Colonic mucosa (tissue), 4 donors: ENCODE measurements at regions not wholly inside any gene's neighbourhood (a gene's known extent, or its start where the extent isn't known, plus 50 kb on each side); places are given as distances from the start of the nearest gene placed in this dataset.

Experiments
- DNase-seq: peaks from one replicate; pipeline ENCODE4 v3.0.0-alpha.2; 2020
- H3K27ac ChIP-seq: fragments of 200-600 bp; one replicate; pipeline ENCODE4 v1.8.0; 2021
- H3K27me3 ChIP-seq: fragments of 200-600 bp; one replicate; pipeline ENCODE4 v1.8.0; 2021
- H3K36me3 ChIP-seq: fragments of 200-600 bp; one replicate; pipeline ENCODE4 v1.8.0; 2021
- H3K4me1 ChIP-seq: fragments of 200-600 bp; one replicate; pipeline ENCODE4 v1.8.0; 2021; ENCODE audit warnings: mild to moderate bottlenecking
- H3K4me3 ChIP-seq: fragments of 200-600 bp; one replicate; pipeline ENCODE4 v1.8.0; 2021
- H3K9ac ChIP-seq, 2 donors: one replicate each; pipeline ENCODE4 v1.7.0; 2013; ENCODE audit warnings: control low read depth in 2 of 2, low read depth in 2 of 2, low read length in 2 of 2
- H3K9me3 ChIP-seq: fragments of 200-600 bp; one replicate; pipeline ENCODE4 v1.8.0; 2021
- intact Hi-C: fragments of 100-400 bp; cut with DNase I; formaldehyde crosslinking; loops from one replicate; pipeline ENCODE4 v1.14.1; 2022
- TF ChIP-seq, protein P1 (sequence below): fragments of 200-600 bp; IDR thresholded peaks from one replicate; pipeline ENCODE4 v1.8.0; 2022; ENCODE audit warnings: antibody characterized with exemption, mild to moderate bottlenecking
- donor health status: healthy.
- donor health status: DM: no; HTN: no; CAD: no.
- donor health status: DM: no; HTN: no; CAD: no.

DNA sequence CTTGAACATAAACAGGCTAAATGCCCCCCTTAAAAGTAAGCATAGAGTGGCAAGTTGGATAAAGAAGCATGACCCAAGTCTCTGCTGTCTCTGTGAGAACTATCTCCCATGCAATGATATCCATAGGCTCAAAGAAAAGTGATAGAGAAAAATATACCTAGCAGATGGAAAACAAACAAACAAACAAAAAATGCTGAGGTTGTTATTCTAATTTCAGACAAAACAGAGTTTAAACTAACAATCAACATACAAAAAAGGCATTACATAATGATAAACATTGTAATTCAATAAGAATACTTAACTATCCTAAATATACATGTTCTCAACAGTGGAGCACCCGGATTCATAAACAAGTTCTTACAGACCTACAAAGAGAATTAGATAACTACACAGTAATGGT lies 626.2 kb upstream of the CNTNAP2 start:
- intact Hi-C loops, result no loop called here
- Histone ChIP-seq H3K9me3 (no peaks in the 10 kb centered on the region), H3K4me1 (no peaks in the 10 kb centered on the region), H3K27me3 (no peaks in the 10 kb centered on the region), H3K36me3 (no peaks in the 10 kb centered on the region), H3K9ac (no peak overlapping the region), H3K27ac (no peak overlapping the region), H3K4me3 (no peak overlapping the region)
- TF ChIP-seq, protein P1, sequence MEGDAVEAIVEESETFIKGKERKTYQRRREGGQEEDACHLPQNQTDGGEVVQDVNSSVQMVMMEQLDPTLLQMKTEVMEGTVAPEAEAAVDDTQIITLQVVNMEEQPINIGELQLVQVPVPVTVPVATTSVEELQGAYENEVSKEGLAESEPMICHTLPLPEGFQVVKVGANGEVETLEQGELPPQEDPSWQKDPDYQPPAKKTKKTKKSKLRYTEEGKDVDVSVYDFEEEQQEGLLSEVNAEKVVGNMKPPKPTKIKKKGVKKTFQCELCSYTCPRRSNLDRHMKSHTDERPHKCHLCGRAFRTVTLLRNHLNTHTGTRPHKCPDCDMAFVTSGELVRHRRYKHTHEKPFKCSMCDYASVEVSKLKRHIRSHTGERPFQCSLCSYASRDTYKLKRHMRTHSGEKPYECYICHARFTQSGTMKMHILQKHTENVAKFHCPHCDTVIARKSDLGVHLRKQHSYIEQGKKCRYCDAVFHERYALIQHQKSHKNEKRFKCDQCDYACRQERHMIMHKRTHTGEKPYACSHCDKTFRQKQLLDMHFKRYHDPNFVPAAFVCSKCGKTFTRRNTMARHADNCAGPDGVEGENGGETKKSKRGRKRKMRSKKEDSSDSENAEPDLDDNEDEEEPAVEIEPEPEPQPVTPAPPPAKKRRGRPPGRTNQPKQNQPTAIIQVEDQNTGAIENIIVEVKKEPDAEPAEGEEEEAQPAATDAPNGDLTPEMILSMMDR, result no peak
- DNase-seq, result no peak

DNA sequence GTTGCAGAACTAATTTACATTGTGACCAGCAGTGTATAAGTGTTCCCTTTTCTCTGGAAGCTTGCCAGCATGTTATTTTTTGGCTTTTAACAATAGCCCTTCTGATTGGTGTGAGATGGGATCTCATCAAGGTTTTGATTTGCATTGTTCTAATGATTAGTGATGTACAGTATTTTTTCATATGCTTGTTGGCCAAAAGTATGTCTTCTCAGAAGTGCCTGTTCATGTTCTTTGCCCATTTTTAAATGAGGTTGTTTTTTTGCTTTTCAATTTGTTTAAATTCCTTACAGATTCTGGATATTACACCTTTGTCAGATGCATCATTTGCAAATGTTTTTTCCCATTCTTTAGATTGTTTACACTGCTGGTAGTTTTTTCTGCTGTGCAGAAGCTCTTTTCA lies 627.0 kb upstream of the CNTNAP2 start:
- Histone ChIP-seq H3K4me3 (no peak overlapping the region), H3K27me3 (no peaks in the 10 kb centered on the region), H3K36me3 (no peaks in the 10 kb centered on the region), H3K9ac (no peak overlapping the region), H3K4me1 (no peaks in the 10 kb centered on the region), H3K9me3 (no peaks in the 10 kb centered on the region), H3K27ac (no peak overlapping the region)
- TF ChIP-seq, protein P1, result no peak
- intact Hi-C loops, result no loop called here
- no peak for DNase-seq

DNA sequence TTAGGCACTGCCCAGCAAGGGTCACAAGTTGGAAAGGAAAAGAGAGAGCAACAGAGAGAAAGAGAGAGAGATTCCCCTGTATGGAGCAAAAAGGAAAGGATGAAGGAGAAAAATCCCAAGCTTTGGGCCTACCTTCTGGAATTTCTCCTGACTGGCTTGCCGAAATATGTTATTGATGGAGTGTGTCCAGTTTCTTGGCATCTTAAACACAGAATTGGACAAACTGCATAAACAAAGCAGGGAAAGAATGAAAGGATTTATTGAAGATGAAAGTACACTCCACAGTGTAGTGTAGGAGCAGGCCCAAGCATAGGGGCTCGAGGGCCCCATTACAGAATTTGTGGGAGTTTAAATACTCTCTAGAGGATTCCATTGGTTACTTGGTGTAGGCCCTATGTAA lies 627.8 kb upstream of the CNTNAP2 start:
- Histone ChIP-seq H3K27me3 (no peaks in the 10 kb centered on the region), H3K36me3 (no peaks in the 10 kb centered on the region), H3K9me3 (no peaks in the 10 kb centered on the region), H3K9ac (no peak overlapping the region), H3K27ac (no peak overlapping the region), H3K4me1 (no peaks in the 10 kb centered on the region), H3K4me3 (no peak overlapping the region)
- DNase-seq, result no peak
- intact Hi-C loops, result no loop called here
- TF ChIP-seq, protein P1, result no peak

DNA sequence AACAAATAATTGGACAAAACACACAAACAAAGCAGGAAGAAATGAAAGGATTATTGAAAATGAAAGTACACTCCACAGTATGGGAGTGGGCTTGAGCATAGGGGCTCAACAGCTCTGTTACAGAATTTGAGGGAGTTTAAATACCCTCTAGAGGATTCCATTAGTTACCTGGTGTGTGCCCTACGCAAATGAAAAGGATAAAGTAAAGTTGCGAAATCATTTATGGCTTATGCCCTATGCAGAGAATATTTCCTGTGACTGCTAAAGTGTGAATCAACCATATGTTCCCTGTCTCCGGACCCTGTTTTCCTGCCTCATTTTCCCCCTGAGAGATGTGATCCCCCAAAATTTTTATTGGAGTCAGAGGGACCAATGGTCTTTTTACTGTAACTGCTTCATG lies 634.6 kb upstream of the CNTNAP2 start:
- intact Hi-C loops, result no loop called here
- H3K36me3 ChIP-seq, result no peaks in the 10 kb centered on the region
- no peak for DNase-seq
- no peak overlapping the region for H3K4me3 ChIP-seq
- no peaks in the 10 kb centered on the region for H3K4me1 ChIP-seq
- no peak overlapping the region for H3K9ac ChIP-seq
- TF ChIP-seq, protein P1, result no peak
- no peaks in the 10 kb centered on the region for H3K9me3 ChIP-seq
- H3K27me3 ChIP-seq, result no peaks in the 10 kb centered on the region
- no peak overlapping the region for H3K27ac ChIP-seq

DNA sequence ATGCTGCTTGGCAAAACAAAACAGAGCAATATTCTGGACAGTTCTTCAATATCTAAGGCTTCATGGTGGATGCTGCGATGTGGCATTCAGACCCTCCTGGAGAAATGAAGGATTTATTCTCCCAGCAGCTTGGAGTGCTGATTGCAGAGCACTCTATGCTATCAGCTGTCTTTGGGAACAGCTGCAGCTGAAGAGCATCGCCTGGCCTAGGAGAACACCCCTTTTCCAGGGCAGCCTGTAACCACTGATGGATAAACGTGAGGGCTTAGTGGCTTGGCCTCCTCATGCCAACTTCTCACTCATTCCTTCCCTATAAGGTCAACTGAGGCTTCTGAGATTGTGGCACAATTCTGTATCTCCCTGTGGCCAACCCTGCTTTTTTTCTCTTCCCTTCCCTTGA lies 638.1 kb upstream of the CNTNAP2 start:
- H3K4me1 ChIP-seq, result no peaks in the 10 kb centered on the region
- H3K9me3 ChIP-seq, result no peaks in the 10 kb centered on the region
- H3K27ac ChIP-seq, result no peak overlapping the region
- no peak for DNase-seq
- no peak overlapping the region for H3K4me3 ChIP-seq
- TF ChIP-seq, protein P1, result no peak
- intact Hi-C loops, result no loop called here
- no peaks in the 10 kb centered on the region for H3K36me3 ChIP-seq
- no peaks in the 10 kb centered on the region for H3K27me3 ChIP-seq
- H3K9ac ChIP-seq, result no peak overlapping the region
